Mesendoderm (in vitro differentiated cells): ENCODE measurements at regions not wholly inside any gene's neighbourhood (a gene's known extent, or its start where the extent isn't known, plus 50 kb on each side); places are given as distances from the start of the nearest gene placed in this dataset.
A peak's percentile ranks its signal among the peaks of the same experiment; 100 is the strongest.

ENCODE experiments used
- DNase-seq: peaks from one replicate; pipeline ENCODE4 v3.0.0; 2013
- H2AK5ac ChIP-seq: 2 replicates; pipeline ENCODE4 v1.6.1; 2013; ENCODE audit warnings: low read length, inconsistent platforms
- H2BK120ac ChIP-seq: 2 replicates; pipeline ENCODE4 v1.6.1; 2013; ENCODE audit warnings: low read depth, mild to moderate bottlenecking, low read length, moderate library complexity, mixed read lengths
- H2BK15ac ChIP-seq: replicated peaks from 2 replicates; pipeline ENCODE4 v1.6.1; 2013; ENCODE audit warnings: low read depth, mild to moderate bottlenecking, moderate library complexity
- H2BK5ac ChIP-seq: 2 replicates; pipeline ENCODE4 v1.6.1; 2013; ENCODE audit warnings: low read length, inconsistent platforms
- H3K18ac ChIP-seq: 2 replicates; pipeline ENCODE4 v1.6.1; 2013; ENCODE audit warnings: mild to moderate bottlenecking, low read length, mixed read lengths
- H3K23ac ChIP-seq: one replicate; pipeline ENCODE4 v1.6.1; 2013; ENCODE audit warnings: low read length
- H3K27ac ChIP-seq: 2 replicates; pipeline ENCODE4 v1.5.1; 2013; ENCODE audit warnings: low read depth, mild to moderate bottlenecking, inconsistent platforms, low read length, moderate library complexity
- H3K27me3 ChIP-seq: 2 replicates; pipeline ENCODE4 v1.6.1; 2013; ENCODE audit warnings: low read length, control low read depth, mild to moderate bottlenecking, inconsistent platforms; ENCODE audit not compliant: insufficient read depth, poor library complexity
- H3K36me3 ChIP-seq: 2 replicates; pipeline ENCODE4 v1.6.1; 2013; ENCODE audit warnings: low read length, inconsistent platforms; ENCODE audit not compliant: control insufficient read depth, insufficient read depth
- H3K4ac ChIP-seq: one replicate; pipeline ENCODE4 v1.6.1; 2013; ENCODE audit warnings: low read depth, mild to moderate bottlenecking, low read length, moderate library complexity
- H3K4me1 ChIP-seq: 2 replicates; pipeline ENCODE4 v1.6.1; 2013; ENCODE audit warnings: low read depth, low read length, inconsistent platforms; ENCODE audit not compliant: control insufficient read depth
- H3K4me2 ChIP-seq: 2 replicates; pipeline ENCODE4 v1.6.1; 2013; ENCODE audit warnings: low read length
- H3K4me3 ChIP-seq: 2 replicates; pipeline ENCODE4 v1.5.1; 2013; ENCODE audit warnings: mild to moderate bottlenecking, low read length
- H3K56ac ChIP-seq: one replicate; pipeline ENCODE4 v1.6.1; 2013; ENCODE audit warnings: low read length
- H3K79me1 ChIP-seq: 2 replicates; pipeline ENCODE4 v1.6.1; 2013; ENCODE audit warnings: low read length, inconsistent platforms
- H3K79me2 ChIP-seq: 2 replicates; pipeline ENCODE4 v1.6.1; 2013; ENCODE audit warnings: mild to moderate bottlenecking, low read length; ENCODE audit not compliant: control insufficient read depth, insufficient read depth
- H3K9ac ChIP-seq: 2 replicates; pipeline ENCODE4 v1.6.1; 2013; ENCODE audit warnings: low read length, inconsistent platforms
- H4K5ac ChIP-seq: one replicate; pipeline ENCODE4 v1.6.1; 2013; ENCODE audit warnings: low read length
- H4K8ac ChIP-seq: one replicate; pipeline ENCODE4 v1.6.1; 2013; ENCODE audit warnings: low read depth, mild to moderate bottlenecking, control low read depth, low read length, moderate library complexity
- WGBS: extraction: QIAGEN DNeasy Blood & Tissue Kit; methylation state at CpG from one replicate; pipeline ENCODE4 v1.1.7; 2013; ENCODE audit warnings: low lambda C conversion rate, missing lambda C conversion rate; ENCODE audit not compliant: insufficient coverage; ENCODE audit errors: extremely low coverage; 5-methylcytosine and 5-hydroxymethylcytosine counted together

GRCh38 chr5:56677690-56678305 lies 137.6 kb upstream of the MAP3K1 start:
- Histone ChIP-seq H4K8ac (no peak overlapping the region), H3K23ac (no peak overlapping the region), H3K18ac (no peak overlapping the region), H3K4ac (no peak overlapping the region), H3K79me1 (no peaks in the 10 kb centered on the region), H3K27me3 (no peaks in the 10 kb centered on the region), H3K4me1 (no peaks in the 10 kb centered on the region), H2BK15ac (no peak overlapping the region), H2BK5ac (no peak overlapping the region), H3K27ac (no peak overlapping the region), H3K9ac (no peak overlapping the region), H3K4me3 (no peak overlapping the region), H2BK120ac (no peak overlapping the region), H3K4me2 (no peak overlapping the region), H4K5ac (no peak overlapping the region), H2AK5ac (no peak overlapping the region), H3K79me2 (no peaks in the 10 kb centered on the region), H3K56ac (no peak overlapping the region), H3K36me3 (no peaks in the 10 kb centered on the region)
- no CpG with 5 or more reads among the region's 2 CpGs for WGBS
- no peak for DNase-seq

DNA sequence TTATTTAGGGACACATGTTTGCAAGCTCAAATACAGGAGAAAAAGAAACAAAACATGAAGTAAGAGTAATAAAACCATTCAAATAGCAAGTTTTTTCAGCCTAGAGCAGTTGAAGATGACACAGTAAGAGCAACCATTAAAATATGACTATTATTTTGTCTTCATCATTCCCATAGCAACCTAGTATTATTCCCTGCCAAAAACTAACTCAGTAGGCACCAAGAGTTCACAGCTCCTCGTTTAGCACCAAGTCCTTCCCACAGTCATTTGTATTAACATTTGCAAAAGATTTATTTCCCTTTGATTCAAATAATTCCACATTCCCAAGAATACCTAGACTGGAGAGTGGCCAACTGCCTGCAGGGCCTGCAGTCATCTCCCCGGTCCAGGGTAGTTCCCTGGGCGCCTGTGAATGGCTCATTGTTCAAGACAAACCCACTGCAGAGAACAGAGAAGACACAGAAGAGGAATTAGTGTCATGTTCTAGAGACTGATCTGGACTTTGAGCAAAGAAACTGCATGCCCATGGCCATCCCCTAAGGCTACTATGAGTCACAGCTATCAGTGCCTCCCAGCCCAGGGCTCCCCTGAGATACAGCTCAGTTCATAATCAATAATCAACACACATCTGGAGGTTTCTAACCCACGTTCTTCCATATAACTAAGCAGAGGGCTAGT lies 139.1 kb upstream of the MAP3K1 start:
- WGBS, result no CpG with 5 or more reads among the region's 4 CpGs

DNA sequence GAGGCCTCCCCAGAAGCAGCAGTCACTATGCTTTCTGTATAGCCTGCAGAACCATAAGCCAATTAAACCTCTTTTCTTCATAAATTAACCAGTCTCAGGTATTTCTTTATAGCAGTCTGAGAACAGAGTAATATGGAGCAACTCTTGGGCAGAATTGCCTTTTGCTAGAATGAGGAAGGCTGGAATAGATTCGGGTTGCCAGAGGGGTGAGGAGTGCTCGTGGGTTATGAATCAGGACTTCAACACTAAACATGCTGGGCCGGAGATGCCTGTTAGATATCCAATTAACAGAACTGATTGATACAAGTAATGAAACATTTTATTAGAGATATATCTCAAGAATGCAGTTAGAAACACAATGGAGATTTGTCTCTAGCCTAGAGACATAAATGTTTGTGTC lies 140.9 kb upstream of the MAP3K1 start:
- Histone ChIP-seq H3K56ac (no peak overlapping the region), H2BK15ac (no peak overlapping the region), H3K27ac (no peak overlapping the region), H3K18ac (no peak overlapping the region), H3K36me3 (no peaks in the 10 kb centered on the region), H3K4ac (no peak overlapping the region), H3K9ac (no peak overlapping the region), H4K8ac (no peak overlapping the region), H2BK120ac (no peak overlapping the region), H4K5ac (no peak overlapping the region), H3K4me2 (no peak overlapping the region), H3K4me1 (no peaks in the 10 kb centered on the region), H3K4me3 (no peak overlapping the region), H2BK5ac (no peak overlapping the region), H3K79me1 (no peaks in the 10 kb centered on the region), H2AK5ac (no peak overlapping the region), H3K23ac (no peak overlapping the region), H3K27me3 (no peaks in the 10 kb centered on the region), H3K79me2 (no peaks in the 10 kb centered on the region)
- no peak for DNase-seq
- WGBS, result no CpG with 5 or more reads among the region's 3 CpGs

More for the DNA sequence above, 139.1 kb upstream of the MAP3K1 start:
- H2BK15ac ChIP-seq, result no peak overlapping the region
- no peak overlapping the region for H2AK5ac ChIP-seq
- DNase-seq, result no peak
- H3K36me3 ChIP-seq, result no peaks in the 10 kb centered on the region
- H3K4me3 ChIP-seq, result no peak overlapping the region
- H3K79me2 ChIP-seq, result no peaks in the 10 kb centered on the region
- no peak overlapping the region for H3K56ac ChIP-seq
- no peaks in the 10 kb centered on the region for H3K79me1 ChIP-seq
- H4K8ac ChIP-seq, result no peak overlapping the region
- no peak overlapping the region for H3K23ac ChIP-seq
- H3K27ac ChIP-seq, result no peak overlapping the region
- no peak overlapping the region for H3K18ac ChIP-seq
- H3K4me1 ChIP-seq, result no peaks in the 10 kb centered on the region
- no peaks in the 10 kb centered on the region for H3K27me3 ChIP-seq
- no peak overlapping the region for H4K5ac ChIP-seq
- no peak overlapping the region for H3K4ac ChIP-seq
- H3K4me2 ChIP-seq, result no peak overlapping the region
- no peak overlapping the region for H2BK5ac ChIP-seq
- H2BK120ac ChIP-seq, result no peak overlapping the region
- H3K9ac ChIP-seq, result no peak overlapping the region

DNA sequence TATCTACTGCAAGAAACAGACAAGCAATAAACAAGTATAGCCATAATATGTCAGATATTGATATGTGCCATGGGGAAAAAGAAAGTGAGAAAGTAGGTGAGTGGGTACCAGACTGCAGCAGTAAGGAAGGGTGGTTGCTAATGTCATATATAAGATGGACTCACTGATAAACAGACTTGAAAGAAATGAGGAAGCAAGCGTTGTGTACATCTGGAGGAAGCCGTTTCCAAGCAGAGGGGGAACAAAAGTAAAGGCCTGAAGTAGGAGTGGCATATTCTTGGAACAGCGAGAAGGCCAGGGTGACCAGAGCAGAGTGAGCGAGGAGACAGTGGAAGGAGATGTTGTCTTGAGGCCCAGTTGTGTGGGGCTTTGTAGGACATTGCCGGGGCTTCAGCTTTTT lies 142.2 kb upstream of the MAP3K1 start:
- Histone ChIP-seq H2BK15ac (no peak overlapping the region), H3K4ac (no peak overlapping the region), H3K36me3 (no peaks in the 10 kb centered on the region), H3K4me1 (no peaks in the 10 kb centered on the region), H3K27me3 (no peaks in the 10 kb centered on the region), H3K56ac (no peak overlapping the region), H3K18ac (no peak overlapping the region), H3K27ac (no peak overlapping the region), H3K23ac (no peak overlapping the region), H3K79me2 (no peaks in the 10 kb centered on the region), H3K4me2 (no peak overlapping the region), H2BK120ac (no peak overlapping the region), H2AK5ac (no peak overlapping the region), H4K5ac (no peak overlapping the region), H3K9ac (no peak overlapping the region), H4K8ac (no peak overlapping the region), H2BK5ac (no peak overlapping the region), H3K4me3 (no peak overlapping the region), H3K79me1 (no peaks in the 10 kb centered on the region)
- WGBS, result no CpG with 5 or more reads among the region's 5 CpGs
- DNase-seq, result no peak

DNA sequence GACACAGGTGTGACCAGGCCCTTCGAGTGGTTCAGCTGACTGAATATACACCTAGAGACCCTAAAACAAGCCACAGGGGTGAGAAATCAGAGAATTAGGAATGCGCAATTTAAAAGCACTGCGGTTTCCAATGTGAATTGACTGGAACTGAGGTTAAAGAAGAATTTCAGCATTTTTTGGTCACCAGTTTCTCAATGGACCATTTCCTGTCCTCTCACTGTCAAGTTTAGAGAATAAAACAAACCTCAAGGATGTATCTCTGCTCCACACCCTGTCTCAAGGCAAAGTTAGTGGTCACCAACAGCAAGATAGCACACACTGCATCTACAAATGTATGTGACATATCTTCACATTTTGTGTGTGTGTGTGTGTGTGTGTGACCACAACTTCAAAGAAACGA lies 143.8 kb upstream of the MAP3K1 start:
- no CpG with 5 or more reads among the region's 4 CpGs for WGBS

GRCh38 chr5:56670916-56671315 lies 144.4 kb upstream of the MAP3K1 start:
- no peak for DNase-seq
- Histone ChIP-seq H3K18ac (no peak overlapping the region), H2AK5ac (no peak overlapping the region), H3K4me1 (no peaks in the 10 kb centered on the region), H3K9ac (no peak overlapping the region), H3K79me1 (no peaks in the 10 kb centered on the region), H3K23ac (no peak overlapping the region), H3K27me3 (no peaks in the 10 kb centered on the region), H3K56ac (no peak overlapping the region), H3K4me3 (no peak overlapping the region), H3K36me3 (no peaks in the 10 kb centered on the region), H3K4me2 (no peak overlapping the region), H2BK120ac (no peak overlapping the region), H3K4ac (no peak overlapping the region), H4K8ac (no peak overlapping the region), H2BK5ac (no peak overlapping the region), H2BK15ac (no peak overlapping the region), H3K79me2 (no peaks in the 10 kb centered on the region), H4K5ac (no peak overlapping the region), H3K27ac (no peak overlapping the region)
- WGBS, result no CpG with 5 or more reads among the region's 2 CpGs

More for the DNA sequence above, 143.8 kb upstream of the MAP3K1 start:
- Histone ChIP-seq H3K23ac (no peak overlapping the region), H3K18ac (no peak overlapping the region), H3K4me1 (no peaks in the 10 kb centered on the region), H2BK15ac (no peak overlapping the region), H2BK120ac (no peak overlapping the region), H3K79me1 (no peaks in the 10 kb centered on the region), H3K79me2 (no peaks in the 10 kb centered on the region), H2BK5ac (no peak overlapping the region), H3K27ac (no peak overlapping the region), H3K4me3 (no peak overlapping the region), H3K36me3 (no peaks in the 10 kb centered on the region), H3K56ac (no peak overlapping the region), H4K5ac (no peak overlapping the region), H2AK5ac (no peak overlapping the region), H3K4me2 (no peak overlapping the region), H3K4ac (no peak overlapping the region), H3K27me3 (no peaks in the 10 kb centered on the region), H3K9ac (no peak overlapping the region), H4K8ac (no peak overlapping the region)
- DNase-seq, result peak; percentile 36
